ENCODE measurements at regions not wholly inside any gene's neighbourhood (a gene's known extent, or its start where the extent isn't known, plus 50 kb on each side); places are given as distances from the start of the nearest gene placed in this dataset.

GRCh38 chr6:164214066-164214465 lies 799.5 kb downstream of the QKI start:
- H3K27ac ChIP-seq: no peak overlapping the region
- no peak for DNase-seq (ENCODE audit: low read depth, low spot score)
- H3K4me3 ChIP-seq: no peak overlapping the region
- no peaks in the 10 kb centered on the region for H3K9me3 ChIP-seq (ENCODE audit: low read depth, low read length)
- H3K36me3 ChIP-seq (ENCODE audit: insufficient read depth, low read length): no peaks in the 10 kb centered on the region
- no peak overlapping the region for H3K9ac ChIP-seq (ENCODE audit: insufficient read length)
- TF ChIP-seq FOXP2 (optimal IDR thresholded peaks at IDR 0.05; ENCODE audit: control extremely low read depth, extremely low read length, insufficient read depth) (no peak), POLR2AphosphoS5 (IDR thresholded peaks at IDR 0.05; ENCODE audit: borderline replicate concordance, low read depth, low read length) (no peak), EZH2 (IDR thresholded peaks at IDR 0.05) (no peak)

- Histone ChIP-seq H3K4me3 (no peak overlapping the region), H3K9ac (ENCODE audit: insufficient read length) (no peak overlapping the region), H3K27ac (no peak overlapping the region), H3K36me3 (ENCODE audit: insufficient read depth, low read length) (no peaks in the 10 kb centered on the region), H3K9me3 (ENCODE audit: low read depth, low read length) (no peaks in the 10 kb centered on the region)
- DNase-seq (ENCODE audit: low read depth, low spot score): no peak
- TF ChIP-seq EZH2 (IDR thresholded peaks at IDR 0.05) (no peak), POLR2AphosphoS5 (IDR thresholded peaks at IDR 0.05; ENCODE audit: borderline replicate concordance, low read depth, low read length) (no peak), FOXP2 (optimal IDR thresholded peaks at IDR 0.05; ENCODE audit: control extremely low read depth, extremely low read length, insufficient read depth) (no peak)
Measured at GRCh38 chr6:164211254-164211653, 796.7 kb downstream of the QKI start.

- no peak for DNase-seq (ENCODE audit: low read depth, low spot score)
- Histone ChIP-seq H3K27ac (no peak overlapping the region), H3K9me3 (ENCODE audit: low read depth, low read length) (no peaks in the 10 kb centered on the region), H3K4me3 (no peak overlapping the region), H3K9ac (ENCODE audit: insufficient read length) (no peak overlapping the region), H3K36me3 (ENCODE audit: insufficient read depth, low read length) (no peaks in the 10 kb centered on the region)
- TF ChIP-seq EZH2 (IDR thresholded peaks at IDR 0.05) (no peak), FOXP2 (optimal IDR thresholded peaks at IDR 0.05; ENCODE audit: control extremely low read depth, extremely low read length, insufficient read depth) (no peak), POLR2AphosphoS5 (IDR thresholded peaks at IDR 0.05; ENCODE audit: borderline replicate concordance, low read depth, low read length) (no peak)
Measured at GRCh38 chr6:164210783-164211182, 796.3 kb downstream of the QKI start.

GRCh38 chr6:164210323-164210722 lies 795.8 kb downstream of the QKI start:
- DNase-seq (ENCODE audit: low read depth, low spot score): no peak
- no peak for TF ChIP-seq POLR2AphosphoS5 (IDR thresholded peaks at IDR 0.05; ENCODE audit: borderline replicate concordance, low read depth, low read length)
- no peak for TF ChIP-seq EZH2 (IDR thresholded peaks at IDR 0.05)
- no peak for TF ChIP-seq FOXP2 (optimal IDR thresholded peaks at IDR 0.05; ENCODE audit: control extremely low read depth, extremely low read length, insufficient read depth)
- H3K4me3 ChIP-seq: no peak overlapping the region
- H3K27ac ChIP-seq: no peak overlapping the region
- no peaks in the 10 kb centered on the region for H3K9me3 ChIP-seq (ENCODE audit: low read depth, low read length)
- no peaks in the 10 kb centered on the region for H3K36me3 ChIP-seq (ENCODE audit: insufficient read depth, low read length)
- no peak overlapping the region for H3K9ac ChIP-seq (ENCODE audit: insufficient read length)

GRCh38 chr6:164208371-164208770 lies 793.9 kb downstream of the QKI start:
- Histone ChIP-seq H3K36me3 (ENCODE audit: insufficient read depth, low read length) (no peaks in the 10 kb centered on the region), H3K27ac (no peak overlapping the region), H3K9me3 (ENCODE audit: low read depth, low read length) (no peaks in the 10 kb centered on the region), H3K4me3 (no peak overlapping the region), H3K9ac (ENCODE audit: insufficient read length) (no peak overlapping the region)
- DNase-seq (ENCODE audit: low read depth, low spot score): no peak
- TF ChIP-seq FOXP2 (optimal IDR thresholded peaks at IDR 0.05; ENCODE audit: control extremely low read depth, extremely low read length, insufficient read depth) (no peak), EZH2 (IDR thresholded peaks at IDR 0.05) (no peak), POLR2AphosphoS5 (IDR thresholded peaks at IDR 0.05; ENCODE audit: borderline replicate concordance, low read depth, low read length) (no peak)

- no peak for TF ChIP-seq FOXP2 (optimal IDR thresholded peaks at IDR 0.05; ENCODE audit: control extremely low read depth, extremely low read length, insufficient read depth)
- no peak for TF ChIP-seq EZH2 (IDR thresholded peaks at IDR 0.05)
- TF ChIP-seq POLR2AphosphoS5 (IDR thresholded peaks at IDR 0.05; ENCODE audit: borderline replicate concordance, low read depth, low read length): no peak
- Histone ChIP-seq H3K36me3 (ENCODE audit: insufficient read depth, low read length) (no peaks in the 10 kb centered on the region), H3K9me3 (ENCODE audit: low read depth, low read length) (no peaks in the 10 kb centered on the region), H3K27ac (no peak overlapping the region), H3K9ac (ENCODE audit: insufficient read length) (no peak overlapping the region), H3K4me3 (no peak overlapping the region)
- DNase-seq (ENCODE audit: low read depth, low spot score): no peak
Measured at GRCh38 chr6:164206807-164207423, 792.4 kb downstream of the QKI start.

- TF ChIP-seq EZH2 (IDR thresholded peaks at IDR 0.05): no peak
- no peak for TF ChIP-seq FOXP2 (optimal IDR thresholded peaks at IDR 0.05; ENCODE audit: control extremely low read depth, extremely low read length, insufficient read depth)
- TF ChIP-seq POLR2AphosphoS5 (IDR thresholded peaks at IDR 0.05; ENCODE audit: borderline replicate concordance, low read depth, low read length): no peak
- Histone ChIP-seq H3K9ac (ENCODE audit: insufficient read length) (no peak overlapping the region), H3K36me3 (ENCODE audit: insufficient read depth, low read length) (no peaks in the 10 kb centered on the region), H3K4me3 (no peak overlapping the region), H3K9me3 (ENCODE audit: low read depth, low read length) (no peaks in the 10 kb centered on the region), H3K27ac (no peak overlapping the region)
- no peak for DNase-seq (ENCODE audit: low read depth, low spot score)
Measured at GRCh38 chr6:164200071-164200470, 785.6 kb downstream of the QKI start.

GRCh38 chr6:164195942-164196281 lies 781.4 kb downstream of the QKI start:
- TF ChIP-seq FOXP2 (optimal IDR thresholded peaks at IDR 0.05; ENCODE audit: control extremely low read depth, extremely low read length, insufficient read depth): no peak
- no peak for TF ChIP-seq EZH2 (IDR thresholded peaks at IDR 0.05)
- no peak for TF ChIP-seq POLR2AphosphoS5 (IDR thresholded peaks at IDR 0.05; ENCODE audit: borderline replicate concordance, low read depth, low read length)

More at GRCh38 chr6:164195942-164196281, 781.4 kb downstream of the QKI start:
- no peak for DNase-seq (ENCODE audit: low read depth, low spot score)
- Histone ChIP-seq H3K9ac (ENCODE audit: insufficient read length) (no peak overlapping the region), H3K27ac (no peak overlapping the region), H3K36me3 (ENCODE audit: insufficient read depth, low read length) (no peaks in the 10 kb centered on the region), H3K4me3 (no peak overlapping the region), H3K9me3 (ENCODE audit: low read depth, low read length) (no peaks in the 10 kb centered on the region)
